K562 (cell line): ENCODE measurements at regions not wholly inside any gene's neighbourhood (a gene's known extent, or its start where the extent isn't known, plus 50 kb on each side); places are given as distances from the start of the nearest gene placed in this dataset.

Source experiments
- BACH1 ChIP-seq: fragments of 200-800 bp; sonication (Bioruptor generic); IDR thresholded peaks from 2 replicates; pipeline ENCODE4 v1.6.1; 2016; ENCODE audit warnings: missing genetic modification characterization, missing compliant biosample characterization
- CSDE1 ChIP-seq, 2 experiments: fragments of 450-650 bp; IDR thresholded peaks; 2 replicates each; pipeline ENCODE4 v1.6.1; 2016; ENCODE audit warnings: mild to moderate bottlenecking in 1 of 2
- DPF2 ChIP-seq: fragments of 450-650 bp; IDR thresholded peaks from 2 replicates; pipeline ENCODE4 v1.6.1; 2016
- E2F3 ChIP-seq: fragments of 250-450 bp; sonication (Bioruptor Pico); IDR thresholded peaks from 2 replicates; pipeline ENCODE4 v1.4.0; 2020; ENCODE audit warnings: mild to moderate bottlenecking
- GABPA ChIP-seq: fragments of 200-800 bp; sonication (Bioruptor generic); conservative IDR thresholded peaks from 2 replicates; pipeline ENCODE4 v1.6.1; 2016; ENCODE audit warnings: low read depth, missing genetic modification characterization, missing compliant biosample characterization
- GATA2 ChIP-seq: sonication (generic); formaldehyde crosslinking; IDR thresholded peaks from 2 replicates; pipeline ENCODE4 v1.4.0; 2020; ENCODE audit warnings: mild to moderate bottlenecking, missing genetic modification reagents
- IRF2 ChIP-seq: sonication (generic); formaldehyde crosslinking; IDR thresholded peaks from 2 replicates; pipeline ENCODE4 v1.8.1; 2022; ENCODE audit warnings: mild to moderate bottlenecking, missing genetic modification reagents
- LEF1 ChIP-seq: fragments of 450-650 bp; IDR thresholded peaks from 2 replicates; pipeline ENCODE4 v1.6.1; 2016; ENCODE audit warnings: mild to moderate bottlenecking
- MXI1 ChIP-seq: IDR thresholded peaks from 2 replicates; pipeline ENCODE4 v1.6.1; 2011; ENCODE audit warnings: low read depth, mild to moderate bottlenecking, improper control_type of control experiment, low read length
- NCOA1 ChIP-seq: fragments of 450-650 bp; IDR thresholded peaks from 2 replicates; pipeline ENCODE4 v1.6.1; 2016; ENCODE audit warnings: low read depth
- NFE2 ChIP-seq: IDR thresholded peaks from 2 replicates; pipeline ENCODE4 v1.6.1; 2014; ENCODE audit warnings: antibody characterized with exemption, low read depth
- NFIC ChIP-seq: fragments of 450-650 bp; IDR thresholded peaks from 2 replicates; pipeline ENCODE4 v1.6.1; 2017; ENCODE audit warnings: mild to moderate bottlenecking, inconsistent platforms
- SIN3A ChIP-seq, 2 experiments: fragments of 150-350 bp in 1 of 2; IDR thresholded peaks; 2 replicates each; pipeline ENCODE4 v1.6.1; 2011 to 2016; ENCODE audit warnings: borderline replicate concordance in 2 of 2, low read depth in 2 of 2, low read length in 2 of 2, mild to moderate bottlenecking in 2 of 2, moderate library complexity in 2 of 2; ENCODE audit not compliant: control insufficient read depth in 1 of 2
- ZC3H4 ChIP-seq: sonication (generic); formaldehyde crosslinking; IDR thresholded peaks from 2 replicates; pipeline ENCODE4 v1.9.0; 2021; ENCODE audit warnings: missing genetic modification reagents, borderline replicate concordance
- ZNF785 ChIP-seq: fragments of 250-450 bp; sonication (Bioruptor Pico); IDR thresholded peaks from 2 replicates; pipeline ENCODE4 v1.4.0; 2020; ENCODE audit warnings: mild to moderate bottlenecking
- TF ChIP-seq, protein P1 (sequence below), 2 experiments: fragments of 450-650 bp; IDR thresholded peaks; 2 replicates each; pipeline ENCODE4 v1.6.1; 2016
- TF ChIP-seq, protein P2 (sequence below): sonication (generic); formaldehyde crosslinking; IDR thresholded peaks from 2 replicates; pipeline ENCODE4 v1.8.0; 2022; ENCODE audit warnings: mild to moderate bottlenecking, low read depth, missing genetic modification reagents
- TF ChIP-seq, protein P3 (sequence below): fragments of 450-650 bp; formaldehyde crosslinking; conservative IDR thresholded peaks from 2 replicates; pipeline ENCODE4 v1.4.0; 2022; ENCODE audit warnings: mild to moderate bottlenecking, missing genetic modification characterization
- TF ChIP-seq, protein P4 (sequence below), 3 experiments: fragments of 200-800 bp in 1 of 3; fragments of 250-450 bp in 1 of 3; fragments of 450-650 bp in 1 of 3; sonication (Bioruptor Pico) in 1 of 3; sonication (Bioruptor generic) in 1 of 3; formaldehyde crosslinking in 1 of 3; IDR thresholded peaks; 2 replicates each; pipeline versions ENCODE4 v1.6.1 to v1.8.0; 2016 to 2022; ENCODE audit warnings: mild to moderate bottlenecking in 2 of 3, missing genetic modification characterization in 2 of 3, missing compliant biosample characterization in 1 of 3, moderate library complexity in 1 of 3
- TF ChIP-seq, protein P5 (sequence below): sonication (generic); formaldehyde crosslinking; IDR thresholded peaks from 2 replicates; pipeline ENCODE4 v1.8.0; 2022; ENCODE audit warnings: missing genetic modification reagents, mild to moderate bottlenecking, borderline replicate concordance

DNA sequence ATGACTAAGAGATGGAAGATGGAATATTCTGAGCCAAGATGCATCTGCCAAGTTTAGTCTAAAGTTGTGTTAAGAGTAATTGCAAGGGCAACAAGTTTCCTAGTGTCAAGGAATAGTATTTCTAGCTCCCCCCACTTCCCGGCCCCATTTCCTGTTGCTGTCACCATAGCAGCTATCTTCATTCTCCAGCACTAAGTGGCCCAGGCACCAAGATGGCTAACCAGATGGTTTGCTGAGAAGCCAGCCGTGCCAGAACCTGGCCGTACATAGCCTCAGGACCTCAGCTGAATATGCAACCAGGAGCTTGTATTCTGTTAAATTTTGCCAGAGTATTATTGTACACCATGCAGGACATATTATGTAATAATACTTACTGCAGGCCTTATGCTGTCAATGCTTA is 108.8 kb upstream of the UMPS start (continued):
- TF ChIP-seq GATA2 (CRISPR knock-in tag), result peak; percentile 77
- TF ChIP-seq, protein P1, sequence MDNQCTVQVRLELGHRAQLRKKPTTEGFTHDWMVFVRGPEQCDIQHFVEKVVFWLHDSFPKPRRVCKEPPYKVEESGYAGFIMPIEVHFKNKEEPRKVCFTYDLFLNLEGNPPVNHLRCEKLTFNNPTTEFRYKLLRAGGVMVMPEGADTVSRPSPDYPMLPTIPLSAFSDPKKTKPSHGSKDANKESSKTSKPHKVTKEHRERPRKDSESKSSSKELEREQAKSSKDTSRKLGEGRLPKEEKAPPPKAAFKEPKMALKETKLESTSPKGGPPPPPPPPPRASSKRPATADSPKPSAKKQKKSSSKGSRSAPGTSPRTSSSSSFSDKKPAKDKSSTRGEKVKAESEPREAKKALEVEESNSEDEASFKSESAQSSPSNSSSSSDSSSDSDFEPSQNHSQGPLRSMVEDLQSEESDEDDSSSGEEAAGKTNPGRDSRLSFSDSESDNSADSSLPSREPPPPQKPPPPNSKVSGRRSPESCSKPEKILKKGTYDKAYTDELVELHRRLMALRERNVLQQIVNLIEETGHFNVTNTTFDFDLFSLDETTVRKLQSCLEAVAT (IDR thresholded peaks at IDR 0.05), result no peak
- TF ChIP-seq, protein P2, sequence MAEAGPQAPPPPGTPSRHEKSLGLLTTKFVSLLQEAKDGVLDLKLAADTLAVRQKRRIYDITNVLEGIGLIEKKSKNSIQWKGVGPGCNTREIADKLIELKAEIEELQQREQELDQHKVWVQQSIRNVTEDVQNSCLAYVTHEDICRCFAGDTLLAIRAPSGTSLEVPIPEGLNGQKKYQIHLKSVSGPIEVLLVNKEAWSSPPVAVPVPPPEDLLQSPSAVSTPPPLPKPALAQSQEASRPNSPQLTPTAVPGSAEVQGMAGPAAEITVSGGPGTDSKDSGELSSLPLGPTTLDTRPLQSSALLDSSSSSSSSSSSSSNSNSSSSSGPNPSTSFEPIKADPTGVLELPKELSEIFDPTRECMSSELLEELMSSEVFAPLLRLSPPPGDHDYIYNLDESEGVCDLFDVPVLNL, result no peak
- TF ChIP-seq, protein P3, sequence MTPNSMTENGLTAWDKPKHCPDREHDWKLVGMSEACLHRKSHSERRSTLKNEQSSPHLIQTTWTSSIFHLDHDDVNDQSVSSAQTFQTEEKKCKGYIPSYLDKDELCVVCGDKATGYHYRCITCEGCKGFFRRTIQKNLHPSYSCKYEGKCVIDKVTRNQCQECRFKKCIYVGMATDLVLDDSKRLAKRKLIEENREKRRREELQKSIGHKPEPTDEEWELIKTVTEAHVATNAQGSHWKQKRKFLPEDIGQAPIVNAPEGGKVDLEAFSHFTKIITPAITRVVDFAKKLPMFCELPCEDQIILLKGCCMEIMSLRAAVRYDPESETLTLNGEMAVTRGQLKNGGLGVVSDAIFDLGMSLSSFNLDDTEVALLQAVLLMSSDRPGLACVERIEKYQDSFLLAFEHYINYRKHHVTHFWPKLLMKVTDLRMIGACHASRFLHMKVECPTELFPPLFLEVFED, result no peak
- TF ChIP-seq SIN3A (IDR thresholded peaks at IDR 0.05; ENCODE audit: borderline replicate concordance in 2 of 2, control insufficient read depth in 1 of 2, low read depth in 2 of 2, low read length in 2 of 2), result no peak
- TF ChIP-seq ZNF785 (CRISPR knock-in tag), result no peak
- TF ChIP-seq NCOA1, result no peak
- TF ChIP-seq NFIC, result no peak
- no peak for TF ChIP-seq NFE2
- TF ChIP-seq CSDE1 (IDR thresholded peaks at IDR 0.05), result no peak
- TF ChIP-seq, protein P4, sequence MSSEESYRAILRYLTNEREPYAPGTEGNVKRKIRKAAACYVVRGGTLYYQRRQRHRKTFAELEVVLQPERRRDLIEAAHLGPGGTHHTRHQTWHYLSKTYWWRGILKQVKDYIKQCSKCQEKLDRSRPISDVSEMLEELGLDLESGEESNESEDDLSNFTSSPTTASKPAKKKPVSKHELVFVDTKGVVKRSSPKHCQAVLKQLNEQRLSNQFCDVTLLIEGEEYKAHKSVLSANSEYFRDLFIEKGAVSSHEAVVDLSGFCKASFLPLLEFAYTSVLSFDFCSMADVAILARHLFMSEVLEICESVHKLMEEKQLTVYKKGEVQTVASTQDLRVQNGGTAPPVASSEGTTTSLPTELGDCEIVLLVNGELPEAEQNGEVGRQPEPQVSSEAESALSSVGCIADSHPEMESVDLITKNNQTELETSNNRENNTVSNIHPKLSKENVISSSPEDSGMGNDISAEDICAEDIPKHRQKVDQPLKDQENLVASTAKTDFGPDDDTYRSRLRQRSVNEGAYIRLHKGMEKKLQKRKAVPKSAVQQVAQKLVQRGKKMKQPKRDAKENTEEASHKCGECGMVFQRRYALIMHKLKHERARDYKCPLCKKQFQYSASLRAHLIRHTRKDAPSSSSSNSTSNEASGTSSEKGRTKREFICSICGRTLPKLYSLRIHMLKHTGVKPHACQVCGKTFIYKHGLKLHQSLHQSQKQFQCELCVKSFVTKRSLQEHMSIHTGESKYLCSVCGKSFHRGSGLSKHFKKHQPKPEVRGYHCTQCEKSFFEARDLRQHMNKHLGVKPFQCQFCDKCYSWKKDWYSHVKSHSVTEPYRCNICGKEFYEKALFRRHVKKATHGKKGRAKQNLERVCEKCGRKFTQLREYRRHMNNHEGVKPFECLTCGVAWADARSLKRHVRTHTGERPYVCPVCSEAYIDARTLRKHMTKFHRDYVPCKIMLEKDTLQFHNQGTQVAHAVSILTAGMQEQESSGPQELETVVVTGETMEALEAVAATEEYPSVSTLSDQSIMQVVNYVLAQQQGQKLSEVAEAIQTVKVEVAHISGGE (CRISPR knock-in tag; IDR thresholded peaks at IDR 0.05), result no peak
- no peak for TF ChIP-seq MXI1
- TF ChIP-seq IRF2, result no peak
- TF ChIP-seq, protein P5, sequence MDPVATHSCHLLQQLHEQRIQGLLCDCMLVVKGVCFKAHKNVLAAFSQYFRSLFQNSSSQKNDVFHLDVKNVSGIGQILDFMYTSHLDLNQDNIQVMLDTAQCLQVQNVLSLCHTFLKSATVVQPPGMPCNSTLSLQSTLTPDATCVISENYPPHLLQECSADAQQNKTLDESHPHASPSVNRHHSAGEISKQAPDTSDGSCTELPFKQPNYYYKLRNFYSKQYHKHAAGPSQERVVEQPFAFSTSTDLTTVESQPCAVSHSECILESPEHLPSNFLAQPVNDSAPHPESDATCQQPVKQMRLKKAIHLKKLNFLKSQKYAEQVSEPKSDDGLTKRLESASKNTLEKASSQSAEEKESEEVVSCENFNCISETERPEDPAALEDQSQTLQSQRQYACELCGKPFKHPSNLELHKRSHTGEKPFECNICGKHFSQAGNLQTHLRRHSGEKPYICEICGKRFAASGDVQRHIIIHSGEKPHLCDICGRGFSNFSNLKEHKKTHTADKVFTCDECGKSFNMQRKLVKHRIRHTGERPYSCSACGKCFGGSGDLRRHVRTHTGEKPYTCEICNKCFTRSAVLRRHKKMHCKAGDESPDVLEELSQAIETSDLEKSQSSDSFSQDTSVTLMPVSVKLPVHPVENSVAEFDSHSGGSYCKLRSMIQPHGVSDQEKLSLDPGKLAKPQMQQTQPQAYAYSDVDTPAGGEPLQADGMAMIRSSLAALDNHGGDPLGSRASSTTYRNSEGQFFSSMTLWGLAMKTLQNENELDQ (CRISPR knock-in tag), result no peak
- TF ChIP-seq ZC3H4, result no peak
- TF ChIP-seq GABPA (tag), result 0 out of 2 replicates have a peak, but pooled peaks have one; percentile 27
- TF ChIP-seq BACH1 (tag), result no peak
- no peak for TF ChIP-seq E2F3 (CRISPR knock-in tag)
- no peak for TF ChIP-seq DPF2
- TF ChIP-seq LEF1, result no peak
